WTC11 (cell line): ENCODE measurements at regions not wholly inside any gene's neighbourhood (a gene's known extent, or its start where the extent isn't known, plus 50 kb on each side); places are given as distances from the start of the nearest gene placed in this dataset.

ENCODE experiments used
- IRF2 ChIP-seq: sonication (generic); formaldehyde crosslinking; IDR thresholded peaks from 2 replicates; pipeline ENCODE4 v1.8.0; 2022; ENCODE audit warnings: low read depth, missing genetic modification reagents, borderline replicate concordance
- JUN ChIP-seq: sonication (generic); formaldehyde crosslinking; IDR thresholded peaks from 2 replicates; pipeline ENCODE4 v1.8.0; 2023; ENCODE audit warnings: mild to moderate bottlenecking, missing genetic modification reagents
- NFYB ChIP-seq: sonication (generic); formaldehyde crosslinking; conservative IDR thresholded peaks from 2 replicates; pipeline ENCODE4 v1.8.0; 2022; ENCODE audit warnings: low read depth, missing genetic modification reagents
- ZNF423 ChIP-seq: fragments of 250-450 bp; sonication (Bioruptor Pico); IDR thresholded peaks from 2 replicates; pipeline ENCODE4 v2.1.2; 2022; ENCODE audit warnings: mild to moderate bottlenecking, moderate library complexity
- TF ChIP-seq, protein P1 (sequence below): sonication (generic); formaldehyde crosslinking; conservative IDR thresholded peaks from 2 replicates; pipeline ENCODE4 v1.8.1; 2022; ENCODE audit warnings: mild to moderate bottlenecking, missing genetic modification reagents
- TF ChIP-seq, protein P2 (sequence below): fragments of 200-600 bp; IDR thresholded peaks from 2 replicates; pipeline ENCODE4 v1.8.0; 2022; ENCODE audit warnings: antibody characterized with exemption
- TF ChIP-seq, protein P3 (sequence below): sonication (generic); formaldehyde crosslinking; IDR thresholded peaks from 2 replicates; pipeline ENCODE4 v1.8.1; 2022; ENCODE audit warnings: missing genetic modification reagents, borderline replicate concordance
- TF ChIP-seq, protein P4 (sequence below): sonication (generic); formaldehyde crosslinking; IDR thresholded peaks from 2 replicates; pipeline ENCODE4 v1.8.0; 2023; ENCODE audit warnings: missing genetic modification reagents
- TF ChIP-seq, protein P5 (sequence below): sonication (generic); formaldehyde crosslinking; IDR thresholded peaks from 2 replicates; pipeline ENCODE4 v1.8.0; 2022; ENCODE audit warnings: mild to moderate bottlenecking, missing genetic modification reagents
- TF ChIP-seq, protein P6 (sequence below): sonication (generic); formaldehyde crosslinking; IDR thresholded peaks from 2 replicates; pipeline ENCODE4 v1.8.0; 2022; ENCODE audit warnings: mild to moderate bottlenecking, missing genetic modification reagents
- TF ChIP-seq, protein P7 (sequence below): sonication (generic); formaldehyde crosslinking; IDR thresholded peaks from 2 replicates; pipeline ENCODE4 v1.8.0; 2023; ENCODE audit warnings: mild to moderate bottlenecking, missing genetic modification reagents
- TF ChIP-seq, protein P8 (sequence below): sonication (generic); formaldehyde crosslinking; IDR thresholded peaks from 2 replicates; pipeline ENCODE4 v1.8.1; 2023; ENCODE audit warnings: mild to moderate bottlenecking, missing genetic modification reagents, moderate library complexity
- TF ChIP-seq, protein P9 (sequence below): sonication (generic); formaldehyde crosslinking; IDR thresholded peaks from 2 replicates; pipeline ENCODE4 v1.8.1; 2022; ENCODE audit warnings: mild to moderate bottlenecking, moderate library complexity, missing genetic modification reagents
- TF ChIP-seq, protein P10 (sequence below): sonication (generic); formaldehyde crosslinking; IDR thresholded peaks from 2 replicates; pipeline ENCODE4 v1.8.1; 2023; ENCODE audit warnings: mild to moderate bottlenecking, missing genetic modification reagents, borderline replicate concordance

DNA sequence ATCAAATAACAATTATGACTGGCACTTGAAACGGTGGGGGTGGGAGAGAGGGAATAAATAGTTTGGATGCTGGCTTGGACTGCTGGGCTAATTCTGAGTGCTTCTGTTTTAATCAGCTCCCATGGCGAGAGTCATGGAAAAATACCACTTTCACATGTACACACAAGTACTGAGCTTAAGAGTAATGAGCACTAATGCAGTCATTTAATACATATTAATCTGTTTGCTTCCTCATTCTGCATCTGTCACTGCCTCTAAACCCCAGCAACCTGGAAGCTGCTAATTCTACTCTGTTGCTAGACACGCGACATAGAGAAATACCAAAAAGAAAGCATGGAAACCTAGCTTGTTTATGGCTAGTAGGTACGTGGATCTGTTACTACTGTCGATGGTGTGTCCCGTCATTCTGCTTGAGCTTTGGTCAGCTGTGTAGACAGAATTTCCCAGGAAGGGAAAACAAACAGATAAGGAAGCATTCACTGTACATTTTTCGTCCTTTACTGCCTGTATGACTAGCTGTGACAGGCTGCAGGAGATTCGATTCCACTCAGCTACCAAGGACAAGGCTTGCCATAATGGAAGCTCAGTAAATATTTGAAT lies 238.8 kb downstream of the BAMBI start:
- TF ChIP-seq, protein P1, sequence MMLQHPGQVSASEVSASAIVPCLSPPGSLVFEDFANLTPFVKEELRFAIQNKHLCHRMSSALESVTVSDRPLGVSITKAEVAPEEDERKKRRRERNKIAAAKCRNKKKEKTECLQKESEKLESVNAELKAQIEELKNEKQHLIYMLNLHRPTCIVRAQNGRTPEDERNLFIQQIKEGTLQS (CRISPR knock-in tag): no peak
- TF ChIP-seq, protein P2, sequence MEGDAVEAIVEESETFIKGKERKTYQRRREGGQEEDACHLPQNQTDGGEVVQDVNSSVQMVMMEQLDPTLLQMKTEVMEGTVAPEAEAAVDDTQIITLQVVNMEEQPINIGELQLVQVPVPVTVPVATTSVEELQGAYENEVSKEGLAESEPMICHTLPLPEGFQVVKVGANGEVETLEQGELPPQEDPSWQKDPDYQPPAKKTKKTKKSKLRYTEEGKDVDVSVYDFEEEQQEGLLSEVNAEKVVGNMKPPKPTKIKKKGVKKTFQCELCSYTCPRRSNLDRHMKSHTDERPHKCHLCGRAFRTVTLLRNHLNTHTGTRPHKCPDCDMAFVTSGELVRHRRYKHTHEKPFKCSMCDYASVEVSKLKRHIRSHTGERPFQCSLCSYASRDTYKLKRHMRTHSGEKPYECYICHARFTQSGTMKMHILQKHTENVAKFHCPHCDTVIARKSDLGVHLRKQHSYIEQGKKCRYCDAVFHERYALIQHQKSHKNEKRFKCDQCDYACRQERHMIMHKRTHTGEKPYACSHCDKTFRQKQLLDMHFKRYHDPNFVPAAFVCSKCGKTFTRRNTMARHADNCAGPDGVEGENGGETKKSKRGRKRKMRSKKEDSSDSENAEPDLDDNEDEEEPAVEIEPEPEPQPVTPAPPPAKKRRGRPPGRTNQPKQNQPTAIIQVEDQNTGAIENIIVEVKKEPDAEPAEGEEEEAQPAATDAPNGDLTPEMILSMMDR: no peak
- TF ChIP-seq, protein P3, sequence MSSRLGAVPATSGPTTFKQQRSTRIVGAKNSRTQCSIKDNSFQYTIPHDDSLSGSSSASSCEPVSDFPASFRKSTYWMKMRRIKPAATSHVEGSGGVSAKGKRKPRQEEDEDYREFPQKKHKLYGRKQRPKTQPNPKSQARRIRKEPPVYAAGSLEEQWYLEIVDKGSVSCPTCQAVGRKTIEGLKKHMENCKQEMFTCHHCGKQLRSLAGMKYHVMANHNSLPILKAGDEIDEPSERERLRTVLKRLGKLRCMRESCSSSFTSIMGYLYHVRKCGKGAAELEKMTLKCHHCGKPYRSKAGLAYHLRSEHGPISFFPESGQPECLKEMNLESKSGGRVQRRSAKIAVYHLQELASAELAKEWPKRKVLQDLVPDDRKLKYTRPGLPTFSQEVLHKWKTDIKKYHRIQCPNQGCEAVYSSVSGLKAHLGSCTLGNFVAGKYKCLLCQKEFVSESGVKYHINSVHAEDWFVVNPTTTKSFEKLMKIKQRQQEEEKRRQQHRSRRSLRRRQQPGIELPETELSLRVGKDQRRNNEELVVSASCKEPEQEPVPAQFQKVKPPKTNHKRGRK: no peak
- TF ChIP-seq, protein P4, sequence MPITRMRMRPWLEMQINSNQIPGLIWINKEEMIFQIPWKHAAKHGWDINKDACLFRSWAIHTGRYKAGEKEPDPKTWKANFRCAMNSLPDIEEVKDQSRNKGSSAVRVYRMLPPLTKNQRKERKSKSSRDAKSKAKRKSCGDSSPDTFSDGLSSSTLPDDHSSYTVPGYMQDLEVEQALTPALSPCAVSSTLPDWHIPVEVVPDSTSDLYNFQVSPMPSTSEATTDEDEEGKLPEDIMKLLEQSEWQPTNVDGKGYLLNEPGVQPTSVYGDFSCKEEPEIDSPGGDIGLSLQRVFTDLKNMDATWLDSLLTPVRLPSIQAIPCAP (CRISPR knock-in tag): no peak
- TF ChIP-seq ZNF423 (CRISPR knock-in tag): no peak
- no peak for TF ChIP-seq JUN (CRISPR knock-in tag)
- TF ChIP-seq, protein P5, sequence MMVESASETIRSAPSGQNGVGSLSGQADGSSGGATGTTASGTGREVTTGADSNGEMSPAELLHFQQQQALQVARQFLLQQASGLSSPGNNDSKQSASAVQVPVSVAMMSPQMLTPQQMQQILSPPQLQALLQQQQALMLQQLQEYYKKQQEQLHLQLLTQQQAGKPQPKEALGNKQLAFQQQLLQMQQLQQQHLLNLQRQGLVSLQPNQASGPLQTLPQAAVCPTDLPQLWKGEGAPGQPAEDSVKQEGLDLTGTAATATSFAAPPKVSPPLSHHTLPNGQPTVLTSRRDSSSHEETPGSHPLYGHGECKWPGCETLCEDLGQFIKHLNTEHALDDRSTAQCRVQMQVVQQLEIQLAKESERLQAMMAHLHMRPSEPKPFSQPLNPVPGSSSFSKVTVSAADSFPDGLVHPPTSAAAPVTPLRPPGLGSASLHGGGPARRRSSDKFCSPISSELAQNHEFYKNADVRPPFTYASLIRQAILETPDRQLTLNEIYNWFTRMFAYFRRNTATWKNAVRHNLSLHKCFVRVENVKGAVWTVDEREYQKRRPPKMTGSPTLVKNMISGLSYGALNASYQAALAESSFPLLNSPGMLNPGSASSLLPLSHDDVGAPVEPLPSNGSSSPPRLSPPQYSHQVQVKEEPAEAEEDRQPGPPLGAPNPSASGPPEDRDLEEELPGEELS (CRISPR knock-in tag): no peak
- TF ChIP-seq, protein P6, sequence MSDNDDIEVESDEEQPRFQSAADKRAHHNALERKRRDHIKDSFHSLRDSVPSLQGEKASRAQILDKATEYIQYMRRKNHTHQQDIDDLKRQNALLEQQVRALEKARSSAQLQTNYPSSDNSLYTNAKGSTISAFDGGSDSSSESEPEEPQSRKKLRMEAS (CRISPR knock-in tag): no peak
- no peak for TF ChIP-seq IRF2
- TF ChIP-seq, protein P7, sequence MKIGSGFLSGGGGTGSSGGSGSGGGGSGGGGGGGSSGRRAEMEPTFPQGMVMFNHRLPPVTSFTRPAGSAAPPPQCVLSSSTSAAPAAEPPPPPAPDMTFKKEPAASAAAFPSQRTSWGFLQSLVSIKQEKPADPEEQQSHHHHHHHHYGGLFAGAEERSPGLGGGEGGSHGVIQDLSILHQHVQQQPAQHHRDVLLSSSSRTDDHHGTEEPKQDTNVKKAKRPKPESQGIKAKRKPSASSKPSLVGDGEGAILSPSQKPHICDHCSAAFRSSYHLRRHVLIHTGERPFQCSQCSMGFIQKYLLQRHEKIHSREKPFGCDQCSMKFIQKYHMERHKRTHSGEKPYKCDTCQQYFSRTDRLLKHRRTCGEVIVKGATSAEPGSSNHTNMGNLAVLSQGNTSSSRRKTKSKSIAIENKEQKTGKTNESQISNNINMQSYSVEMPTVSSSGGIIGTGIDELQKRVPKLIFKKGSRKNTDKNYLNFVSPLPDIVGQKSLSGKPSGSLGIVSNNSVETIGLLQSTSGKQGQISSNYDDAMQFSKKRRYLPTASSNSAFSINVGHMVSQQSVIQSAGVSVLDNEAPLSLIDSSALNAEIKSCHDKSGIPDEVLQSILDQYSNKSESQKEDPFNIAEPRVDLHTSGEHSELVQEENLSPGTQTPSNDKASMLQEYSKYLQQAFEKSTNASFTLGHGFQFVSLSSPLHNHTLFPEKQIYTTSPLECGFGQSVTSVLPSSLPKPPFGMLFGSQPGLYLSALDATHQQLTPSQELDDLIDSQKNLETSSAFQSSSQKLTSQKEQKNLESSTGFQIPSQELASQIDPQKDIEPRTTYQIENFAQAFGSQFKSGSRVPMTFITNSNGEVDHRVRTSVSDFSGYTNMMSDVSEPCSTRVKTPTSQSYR (CRISPR knock-in tag): no peak
- TF ChIP-seq, protein P8, sequence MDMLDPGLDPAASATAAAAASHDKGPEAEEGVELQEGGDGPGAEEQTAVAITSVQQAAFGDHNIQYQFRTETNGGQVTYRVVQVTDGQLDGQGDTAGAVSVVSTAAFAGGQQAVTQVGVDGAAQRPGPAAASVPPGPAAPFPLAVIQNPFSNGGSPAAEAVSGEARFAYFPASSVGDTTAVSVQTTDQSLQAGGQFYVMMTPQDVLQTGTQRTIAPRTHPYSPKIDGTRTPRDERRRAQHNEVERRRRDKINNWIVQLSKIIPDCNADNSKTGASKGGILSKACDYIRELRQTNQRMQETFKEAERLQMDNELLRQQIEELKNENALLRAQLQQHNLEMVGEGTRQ: no peak
- TF ChIP-seq NFYB (CRISPR knock-in tag): no peak
- TF ChIP-seq, protein P9, sequence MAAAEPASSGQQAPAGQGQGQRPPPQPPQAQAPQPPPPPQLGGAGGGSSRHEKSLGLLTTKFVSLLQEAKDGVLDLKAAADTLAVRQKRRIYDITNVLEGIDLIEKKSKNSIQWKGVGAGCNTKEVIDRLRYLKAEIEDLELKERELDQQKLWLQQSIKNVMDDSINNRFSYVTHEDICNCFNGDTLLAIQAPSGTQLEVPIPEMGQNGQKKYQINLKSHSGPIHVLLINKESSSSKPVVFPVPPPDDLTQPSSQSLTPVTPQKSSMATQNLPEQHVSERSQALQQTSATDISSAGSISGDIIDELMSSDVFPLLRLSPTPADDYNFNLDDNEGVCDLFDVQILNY (CRISPR knock-in tag): no peak
- TF ChIP-seq, protein P10, sequence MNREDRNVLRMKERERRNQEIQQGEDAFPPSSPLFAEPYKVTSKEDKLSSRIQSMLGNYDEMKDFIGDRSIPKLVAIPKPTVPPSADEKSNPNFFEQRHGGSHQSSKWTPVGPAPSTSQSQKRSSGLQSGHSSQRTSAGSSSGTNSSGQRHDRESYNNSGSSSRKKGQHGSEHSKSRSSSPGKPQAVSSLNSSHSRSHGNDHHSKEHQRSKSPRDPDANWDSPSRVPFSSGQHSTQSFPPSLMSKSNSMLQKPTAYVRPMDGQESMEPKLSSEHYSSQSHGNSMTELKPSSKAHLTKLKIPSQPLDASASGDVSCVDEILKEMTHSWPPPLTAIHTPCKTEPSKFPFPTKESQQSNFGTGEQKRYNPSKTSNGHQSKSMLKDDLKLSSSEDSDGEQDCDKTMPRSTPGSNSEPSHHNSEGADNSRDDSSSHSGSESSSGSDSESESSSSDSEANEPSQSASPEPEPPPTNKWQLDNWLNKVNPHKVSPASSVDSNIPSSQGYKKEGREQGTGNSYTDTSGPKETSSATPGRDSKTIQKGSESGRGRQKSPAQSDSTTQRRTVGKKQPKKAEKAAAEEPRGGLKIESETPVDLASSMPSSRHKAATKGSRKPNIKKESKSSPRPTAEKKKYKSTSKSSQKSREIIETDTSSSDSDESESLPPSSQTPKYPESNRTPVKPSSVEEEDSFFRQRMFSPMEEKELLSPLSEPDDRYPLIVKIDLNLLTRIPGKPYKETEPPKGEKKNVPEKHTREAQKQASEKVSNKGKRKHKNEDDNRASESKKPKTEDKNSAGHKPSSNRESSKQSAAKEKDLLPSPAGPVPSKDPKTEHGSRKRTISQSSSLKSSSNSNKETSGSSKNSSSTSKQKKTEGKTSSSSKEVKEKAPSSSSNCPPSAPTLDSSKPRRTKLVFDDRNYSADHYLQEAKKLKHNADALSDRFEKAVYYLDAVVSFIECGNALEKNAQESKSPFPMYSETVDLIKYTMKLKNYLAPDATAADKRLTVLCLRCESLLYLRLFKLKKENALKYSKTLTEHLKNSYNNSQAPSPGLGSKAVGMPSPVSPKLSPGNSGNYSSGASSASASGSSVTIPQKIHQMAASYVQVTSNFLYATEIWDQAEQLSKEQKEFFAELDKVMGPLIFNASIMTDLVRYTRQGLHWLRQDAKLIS (CRISPR knock-in tag): no peak
